ENCODE measurements at regions not wholly inside any gene's neighbourhood (a gene's known extent, or its start where the extent isn't known, plus 50 kb on each side); places are given as distances from the start of the nearest gene placed in this dataset.

DNA sequence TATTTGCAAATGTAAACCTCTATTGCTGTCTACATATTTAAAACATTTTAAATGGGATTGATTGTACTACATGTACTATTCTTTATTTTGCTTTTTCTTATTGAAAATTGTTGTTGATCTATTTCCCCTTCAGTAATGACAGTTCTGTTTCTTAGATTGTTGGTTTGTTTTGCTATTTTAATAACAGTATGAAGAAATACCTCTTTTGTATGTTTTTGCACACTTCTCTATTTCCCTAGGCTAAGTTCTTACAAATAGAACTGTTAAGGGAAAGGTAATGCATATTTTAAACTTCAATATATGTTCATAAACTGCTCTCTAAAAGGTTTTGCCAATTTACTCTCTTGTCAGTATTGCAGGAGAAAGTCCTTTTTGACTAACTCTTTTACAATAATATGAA lies 195.0 kb upstream of the PRPS1L1 start:
- Histone ChIP-seq H3K27ac (ENCODE audit: low read depth, low read length) (no peak overlapping the region), H3K4me3 (ENCODE audit: low read length) (no peak overlapping the region), H3K9ac (ENCODE audit: low read depth, low read length) (no peak overlapping the region), H3K36me3 (ENCODE audit: insufficient read depth, low read length) (no peaks in the 10 kb centered on the region), H3K9me3 (ENCODE audit: insufficient read depth, low read depth, low read length) (no peaks in the 10 kb centered on the region), H3K27me3 (ENCODE audit: insufficient read depth, low read length) (no peaks in the 10 kb centered on the region), H3K4me1 (ENCODE audit: insufficient read depth, low read length) (no peaks in the 10 kb centered on the region)

DNA sequence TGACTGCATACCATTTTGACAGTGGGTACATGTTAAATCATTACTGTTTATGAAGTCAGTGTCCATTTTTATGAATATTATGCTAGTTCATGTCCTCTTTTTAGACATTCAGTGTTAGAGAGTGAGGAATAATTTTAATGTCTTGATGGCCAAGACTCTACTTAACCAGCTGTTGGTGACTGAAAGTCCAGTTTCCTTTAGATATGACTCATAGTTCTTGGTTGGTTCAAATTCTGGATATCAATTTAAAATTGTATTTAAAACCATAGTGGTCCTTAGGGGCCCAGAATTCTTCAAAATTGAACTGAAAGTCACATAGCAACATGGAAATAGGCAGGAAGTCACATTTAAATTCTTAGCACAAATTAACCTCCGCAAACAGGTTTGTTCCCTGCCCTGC lies 196.5 kb upstream of the PRPS1L1 start:
- Histone ChIP-seq H3K27ac (ENCODE audit: low read depth, low read length) (no peak overlapping the region), H3K4me3 (ENCODE audit: low read length) (no peak overlapping the region), H3K4me1 (ENCODE audit: insufficient read depth, low read length) (no peaks in the 10 kb centered on the region), H3K27me3 (ENCODE audit: insufficient read depth, low read length) (no peaks in the 10 kb centered on the region), H3K9ac (ENCODE audit: low read depth, low read length) (no peak overlapping the region), H3K9me3 (ENCODE audit: insufficient read depth, low read depth, low read length) (no peaks in the 10 kb centered on the region), H3K36me3 (ENCODE audit: insufficient read depth, low read length) (no peaks in the 10 kb centered on the region)
- 83% methylated on average over 1 of the region's 1 CpG for WGBS

DNA sequence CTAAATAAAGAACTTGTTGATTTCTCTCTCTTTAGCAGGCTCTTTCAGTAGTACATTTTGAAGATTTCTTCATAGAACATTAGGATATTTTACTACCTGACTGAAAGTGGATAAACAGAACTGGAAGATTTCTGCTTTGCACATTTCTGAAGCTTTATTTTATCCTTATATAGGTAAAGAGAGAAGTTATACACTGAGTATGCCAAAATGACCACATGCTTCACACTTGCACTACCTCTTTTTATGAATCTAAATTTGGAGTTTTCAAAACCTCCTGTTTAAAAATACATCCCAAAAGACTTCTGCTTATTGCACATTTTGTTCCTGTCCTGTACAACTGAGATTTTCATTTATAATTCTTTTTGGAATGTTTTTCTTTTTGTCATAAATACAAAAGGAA lies 197.4 kb upstream of the PRPS1L1 start:
- H3K9ac ChIP-seq (ENCODE audit: low read depth, low read length), result no peak overlapping the region
- no peaks in the 10 kb centered on the region for H3K27me3 ChIP-seq (ENCODE audit: insufficient read depth, low read length)
- H3K27ac ChIP-seq (ENCODE audit: low read depth, low read length), result no peak overlapping the region
- H3K9me3 ChIP-seq (ENCODE audit: insufficient read depth, low read depth, low read length), result no peaks in the 10 kb centered on the region
- no peak overlapping the region for H3K4me3 ChIP-seq (ENCODE audit: low read length)
- no peaks in the 10 kb centered on the region for H3K4me1 ChIP-seq (ENCODE audit: insufficient read depth, low read length)
- H3K36me3 ChIP-seq (ENCODE audit: insufficient read depth, low read length), result no peaks in the 10 kb centered on the region

DNA sequence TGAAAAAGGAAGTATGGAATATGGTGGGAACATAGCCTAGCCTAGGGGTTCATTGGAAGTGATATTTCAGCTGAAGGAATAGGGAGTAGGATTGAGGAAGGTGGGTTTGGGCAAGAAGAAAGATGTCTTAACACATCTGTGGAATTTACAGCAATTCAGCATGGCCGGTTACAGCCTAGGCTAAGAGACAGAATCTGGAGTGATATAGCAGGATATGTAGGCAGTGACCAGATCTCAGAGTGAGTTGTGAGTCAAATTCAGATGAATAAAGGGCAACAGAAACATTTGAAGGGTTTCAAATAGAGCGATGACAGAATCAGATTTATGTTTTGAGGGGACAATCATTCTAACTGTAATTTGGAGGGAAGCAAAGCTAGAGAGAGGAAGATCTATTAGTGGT lies 199.0 kb upstream of the PRPS1L1 start:
- Histone ChIP-seq H3K4me1 (ENCODE audit: insufficient read depth, low read length) (no peaks in the 10 kb centered on the region), H3K9me3 (ENCODE audit: insufficient read depth, low read depth, low read length) (no peaks in the 10 kb centered on the region), H3K36me3 (ENCODE audit: insufficient read depth, low read length) (no peaks in the 10 kb centered on the region), H3K9ac (ENCODE audit: low read depth, low read length) (no peak overlapping the region), H3K27me3 (ENCODE audit: insufficient read depth, low read length) (no peaks in the 10 kb centered on the region), H3K27ac (ENCODE audit: low read depth, low read length) (no peak overlapping the region), H3K4me3 (ENCODE audit: low read length) (no peak overlapping the region)
- 88% methylated on average over 2 of the region's 2 CpGs for WGBS

DNA sequence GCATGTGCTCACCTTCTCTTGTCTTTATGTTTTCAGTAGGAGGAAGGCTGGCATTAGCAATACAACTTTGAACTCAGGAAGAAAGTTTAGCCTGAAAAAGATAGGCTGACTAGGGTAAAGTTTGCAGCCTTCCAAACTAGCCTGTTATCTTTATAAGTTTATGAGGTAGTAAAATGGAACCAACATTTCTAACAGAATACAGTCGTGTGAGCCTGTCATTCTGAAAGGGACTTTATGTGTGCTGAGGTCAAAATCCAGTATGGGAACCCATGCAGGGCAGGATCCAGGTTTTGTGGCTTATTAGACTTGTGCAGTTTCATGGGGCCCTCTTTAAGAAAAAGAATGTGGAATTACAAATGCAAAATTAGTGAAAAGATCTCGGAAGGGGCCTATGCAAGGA lies 201.0 kb upstream of the PRPS1L1 start:
- WGBS, result 94% methylated on average over 2 of the region's 2 CpGs
- Histone ChIP-seq H3K4me3 (ENCODE audit: low read length) (no peak overlapping the region), H3K27ac (ENCODE audit: low read depth, low read length) (no peak overlapping the region), H3K9me3 (ENCODE audit: insufficient read depth, low read depth, low read length) (no peaks in the 10 kb centered on the region), H3K9ac (ENCODE audit: low read depth, low read length) (no peak overlapping the region), H3K27me3 (ENCODE audit: insufficient read depth, low read length) (no peaks in the 10 kb centered on the region), H3K4me1 (ENCODE audit: insufficient read depth, low read length) (no peaks in the 10 kb centered on the region), H3K36me3 (ENCODE audit: insufficient read depth, low read length) (no peaks in the 10 kb centered on the region)

DNA sequence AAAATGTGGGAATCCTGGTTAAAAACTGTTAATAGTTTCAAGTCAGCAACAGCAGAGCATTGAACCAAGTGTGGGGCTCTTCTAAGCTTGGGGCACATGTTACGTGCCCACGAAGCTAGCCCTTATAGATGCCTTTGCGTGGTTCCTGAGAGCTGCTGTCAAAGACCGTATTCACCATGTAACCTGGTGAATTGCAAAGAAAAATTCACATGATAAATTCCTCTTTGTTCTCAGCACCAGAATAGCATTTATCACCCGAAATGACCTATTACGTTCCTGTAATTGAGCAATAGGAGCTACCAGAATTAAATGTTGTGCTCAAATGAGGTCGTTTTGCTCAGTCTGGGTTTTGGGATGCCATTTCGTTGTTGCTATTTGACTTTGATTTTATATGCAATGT lies 202.6 kb upstream of the PRPS1L1 start:
- H3K9ac ChIP-seq (ENCODE audit: low read depth, low read length), result no peak overlapping the region
- H3K27me3 ChIP-seq (ENCODE audit: insufficient read depth, low read length), result no peaks in the 10 kb centered on the region
- H3K4me1 ChIP-seq (ENCODE audit: insufficient read depth, low read length), result no peaks in the 10 kb centered on the region
- 93% methylated on average over 8 of the region's 8 CpGs for WGBS
- H3K4me3 ChIP-seq (ENCODE audit: low read length), result no peak overlapping the region
- H3K36me3 ChIP-seq (ENCODE audit: insufficient read depth, low read length), result no peaks in the 10 kb centered on the region
- H3K9me3 ChIP-seq (ENCODE audit: insufficient read depth, low read depth, low read length), result no peaks in the 10 kb centered on the region
- H3K27ac ChIP-seq (ENCODE audit: low read depth, low read length), result no peak overlapping the region

DNA sequence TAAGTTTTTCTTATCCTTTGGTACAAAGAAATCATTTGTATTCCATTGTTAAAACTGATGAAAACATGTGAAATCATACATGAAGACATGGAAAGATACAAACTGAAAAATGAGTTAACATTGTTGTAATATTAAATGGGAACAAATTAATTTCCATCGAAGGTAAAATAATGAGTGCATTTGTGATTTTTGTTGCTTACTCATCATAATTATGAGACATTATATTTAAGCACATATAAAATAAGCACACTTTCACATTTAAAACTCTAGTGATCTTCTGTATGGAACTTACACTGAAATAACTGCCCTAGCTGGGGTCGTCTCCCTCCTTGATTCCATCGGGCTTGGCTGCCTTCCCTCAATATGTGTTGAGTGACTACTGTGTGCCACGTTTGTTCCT lies 204.2 kb upstream of the PRPS1L1 start:
- no peak overlapping the region for H3K27ac ChIP-seq (ENCODE audit: low read depth, low read length)
- no peaks in the 10 kb centered on the region for H3K36me3 ChIP-seq (ENCODE audit: insufficient read depth, low read length)
- no peaks in the 10 kb centered on the region for H3K9me3 ChIP-seq (ENCODE audit: insufficient read depth, low read depth, low read length)
- H3K27me3 ChIP-seq (ENCODE audit: insufficient read depth, low read length), result no peaks in the 10 kb centered on the region
- H3K4me3 ChIP-seq (ENCODE audit: low read length), result no peak overlapping the region
- H3K9ac ChIP-seq (ENCODE audit: low read depth, low read length), result no peak overlapping the region
- WGBS, result 92% methylated on average over 3 of the region's 4 CpGs
- no peaks in the 10 kb centered on the region for H3K4me1 ChIP-seq (ENCODE audit: insufficient read depth, low read length)

DNA sequence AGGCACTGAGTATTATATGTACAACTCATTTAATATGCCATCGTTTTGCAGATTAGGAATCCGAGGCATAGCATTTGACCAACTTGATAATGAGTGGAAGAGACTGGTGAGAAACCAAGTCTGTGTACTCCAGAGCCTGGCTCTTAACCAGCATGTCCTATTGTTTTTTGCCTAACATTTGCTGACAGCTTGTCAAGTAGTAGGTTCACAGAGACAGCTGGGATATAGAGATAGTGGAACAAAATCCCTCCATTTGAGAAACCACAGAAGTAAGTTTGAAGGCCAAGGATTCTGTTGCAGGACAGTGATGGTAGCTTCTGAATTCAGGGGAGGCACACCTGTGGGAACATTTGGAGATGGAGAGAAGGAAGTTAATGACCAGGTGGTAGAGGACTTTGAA lies 206.9 kb upstream of the PRPS1L1 start:
- no peak overlapping the region for H3K4me3 ChIP-seq (ENCODE audit: low read length)
- no peaks in the 10 kb centered on the region for H3K4me1 ChIP-seq (ENCODE audit: insufficient read depth, low read length)
- no peaks in the 10 kb centered on the region for H3K9me3 ChIP-seq (ENCODE audit: insufficient read depth, low read depth, low read length)
- no peaks in the 10 kb centered on the region for H3K36me3 ChIP-seq (ENCODE audit: insufficient read depth, low read length)
- 88% methylated on average over 2 of the region's 2 CpGs for WGBS
- no peak overlapping the region for H3K9ac ChIP-seq (ENCODE audit: low read depth, low read length)
- no peak overlapping the region for H3K27ac ChIP-seq (ENCODE audit: low read depth, low read length)
- H3K27me3 ChIP-seq (ENCODE audit: insufficient read depth, low read length), result no peaks in the 10 kb centered on the region

DNA sequence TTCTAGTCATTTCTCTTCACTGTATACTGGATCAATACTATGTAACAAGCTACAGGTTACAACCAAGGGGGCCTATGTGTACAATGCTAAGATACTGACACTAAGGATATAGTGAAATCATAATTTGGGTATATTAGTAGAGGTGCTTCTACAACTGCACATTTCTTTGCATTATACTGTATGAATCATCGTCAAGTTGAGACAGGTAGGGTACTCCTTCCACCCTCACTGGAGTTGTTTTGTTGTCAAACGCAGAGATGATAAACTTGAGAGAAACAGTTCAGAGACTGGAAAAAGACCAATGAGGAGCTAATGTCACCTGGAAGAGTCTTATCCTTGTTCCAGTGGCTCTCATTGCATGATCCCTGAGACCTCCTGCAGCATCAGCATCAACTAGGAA lies 208.2 kb upstream of the PRPS1L1 start:
- no peaks in the 10 kb centered on the region for H3K9me3 ChIP-seq (ENCODE audit: insufficient read depth, low read depth, low read length)
- no peaks in the 10 kb centered on the region for H3K27me3 ChIP-seq (ENCODE audit: insufficient read depth, low read length)
- WGBS, result 100% methylated on average over 2 of the region's 2 CpGs
- no peak overlapping the region for H3K4me3 ChIP-seq (ENCODE audit: low read length)
- no peak overlapping the region for H3K9ac ChIP-seq (ENCODE audit: low read depth, low read length)
- H3K27ac ChIP-seq (ENCODE audit: low read depth, low read length), result no peak overlapping the region
- H3K36me3 ChIP-seq (ENCODE audit: insufficient read depth, low read length), result no peaks in the 10 kb centered on the region
- H3K4me1 ChIP-seq (ENCODE audit: insufficient read depth, low read length), result no peaks in the 10 kb centered on the region

DNA sequence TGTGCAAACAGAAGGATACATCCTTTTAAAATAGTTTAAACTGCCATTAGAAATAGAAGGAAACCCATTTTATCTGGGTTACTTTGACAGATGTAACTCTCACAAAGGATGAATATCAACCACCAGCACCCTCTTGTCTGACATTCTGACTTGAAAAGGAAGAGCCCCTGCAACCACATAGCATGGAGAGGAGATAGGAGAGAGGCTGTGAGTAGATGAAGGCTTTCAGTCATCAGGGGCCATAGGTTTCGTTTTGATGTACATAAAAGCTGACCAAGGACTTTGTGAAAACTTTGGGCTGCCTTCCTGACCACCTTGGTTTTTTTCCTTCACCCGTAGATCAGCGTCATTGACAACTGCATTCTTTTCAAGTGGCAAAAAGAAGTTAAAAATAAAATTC lies 211.6 kb upstream of the PRPS1L1 start:
- Histone ChIP-seq H3K27ac (ENCODE audit: low read depth, low read length) (no peak overlapping the region), H3K9me3 (ENCODE audit: insufficient read depth, low read depth, low read length) (no peaks in the 10 kb centered on the region), H3K27me3 (ENCODE audit: insufficient read depth, low read length) (peaks cover 6% of the 10 kb centered on the region; the same call in 1 of the 2 replicates), H3K36me3 (ENCODE audit: insufficient read depth, low read length) (no peaks in the 10 kb centered on the region), H3K4me1 (ENCODE audit: insufficient read depth, low read length) (no peaks in the 10 kb centered on the region), H3K9ac (ENCODE audit: low read depth, low read length) (no peak overlapping the region), H3K4me3 (ENCODE audit: low read length) (no peak overlapping the region)
- 58% methylated on average over 3 of the region's 3 CpGs for WGBS

DNA sequence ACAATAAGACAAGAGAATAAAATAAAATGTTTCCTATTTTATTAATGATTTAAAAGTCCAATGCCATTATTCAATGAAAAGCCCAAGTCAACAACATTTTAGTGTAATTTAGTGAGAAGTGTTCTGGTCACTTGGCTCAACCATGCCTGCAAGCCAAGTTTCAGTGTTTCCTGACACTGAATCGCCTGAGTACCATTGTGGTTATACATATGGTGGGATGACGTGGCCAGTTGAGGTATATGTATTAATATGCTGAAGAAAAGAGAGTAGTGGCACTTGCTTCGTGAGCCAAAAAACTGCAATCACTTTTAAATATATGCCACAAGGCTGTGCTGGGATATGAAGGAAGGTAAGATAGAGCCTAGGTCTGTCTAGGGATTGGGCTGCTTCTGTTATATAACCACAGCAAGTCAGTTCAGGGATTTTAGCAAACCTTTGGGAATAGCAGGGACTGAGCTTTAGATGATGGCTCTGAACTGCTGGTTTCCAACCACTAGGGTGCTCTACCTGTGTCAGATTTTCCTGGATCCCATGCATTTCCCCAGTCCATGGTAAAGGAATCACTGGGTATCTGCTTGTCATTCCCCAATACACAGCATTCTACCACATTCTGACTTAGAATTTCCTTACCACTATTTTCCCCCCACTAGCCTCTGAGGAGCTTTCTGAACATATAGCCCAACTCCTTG lies 214.0 kb upstream of the PRPS1L1 start:
- Histone ChIP-seq H3K27me3 (ENCODE audit: insufficient read depth, low read length) (peaks cover 6% of the 10 kb centered on the region; the same call in 1 of the 2 replicates), H3K9me3 (ENCODE audit: insufficient read depth, low read depth, low read length) (no peaks in the 10 kb centered on the region), H3K9ac (ENCODE audit: low read depth, low read length) (no peak overlapping the region), H3K36me3 (ENCODE audit: insufficient read depth, low read length) (no peaks in the 10 kb centered on the region), H3K27ac (ENCODE audit: low read depth, low read length) (no peak overlapping the region), H3K4me1 (ENCODE audit: insufficient read depth, low read length) (no peaks in the 10 kb centered on the region), H3K4me3 (ENCODE audit: low read length) (no peak overlapping the region)
- 97% methylated on average over 3 of the region's 3 CpGs for WGBS

DNA sequence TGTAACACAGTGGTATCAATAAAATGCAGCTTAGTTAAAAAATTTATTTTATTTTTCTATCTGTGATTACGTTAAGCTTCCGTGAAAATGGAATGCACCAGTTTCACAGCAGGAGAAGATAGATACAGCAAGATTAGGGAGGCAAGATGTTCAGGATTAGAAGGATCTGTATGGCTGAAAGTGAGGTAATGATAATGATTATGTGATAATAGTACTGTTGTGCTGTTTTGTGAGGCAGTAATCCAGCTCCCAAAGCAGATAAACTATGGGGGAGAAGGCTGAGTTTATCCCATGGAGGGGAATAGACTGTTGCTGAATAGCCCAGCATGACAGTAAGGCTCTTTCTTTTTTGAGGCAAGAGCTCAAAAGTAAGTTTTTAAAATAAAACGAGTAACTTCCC lies 216.1 kb upstream of the PRPS1L1 start:
- no peaks in the 10 kb centered on the region for H3K4me1 ChIP-seq (ENCODE audit: insufficient read depth, low read length)
- H3K9me3 ChIP-seq (ENCODE audit: insufficient read depth, low read depth, low read length), result no peaks in the 10 kb centered on the region
- peaks cover 6% of the 10 kb centered on the region; the same call in 1 of the 2 replicates for H3K27me3 ChIP-seq (ENCODE audit: insufficient read depth, low read length)
- no peak overlapping the region for H3K9ac ChIP-seq (ENCODE audit: low read depth, low read length)
- no peak overlapping the region for H3K27ac ChIP-seq (ENCODE audit: low read depth, low read length)
- no peaks in the 10 kb centered on the region for H3K36me3 ChIP-seq (ENCODE audit: insufficient read depth, low read length)
- 91% methylated on average over 3 of the region's 3 CpGs for WGBS
- no peak overlapping the region for H3K4me3 ChIP-seq (ENCODE audit: low read length)

Measured in HUES64 (cell line).